ENCODE measurements at regions not wholly inside any gene's neighbourhood (a gene's known extent, or its start where the extent isn't known, plus 50 kb on each side); places are given as distances from the start of the nearest gene placed in this dataset.
"Not testable (repeated sequence)": the region's sequence is repeated elsewhere in the genome, so short reads cannot be mapped to it uniquely, and the experiment has no call there.

DNA sequence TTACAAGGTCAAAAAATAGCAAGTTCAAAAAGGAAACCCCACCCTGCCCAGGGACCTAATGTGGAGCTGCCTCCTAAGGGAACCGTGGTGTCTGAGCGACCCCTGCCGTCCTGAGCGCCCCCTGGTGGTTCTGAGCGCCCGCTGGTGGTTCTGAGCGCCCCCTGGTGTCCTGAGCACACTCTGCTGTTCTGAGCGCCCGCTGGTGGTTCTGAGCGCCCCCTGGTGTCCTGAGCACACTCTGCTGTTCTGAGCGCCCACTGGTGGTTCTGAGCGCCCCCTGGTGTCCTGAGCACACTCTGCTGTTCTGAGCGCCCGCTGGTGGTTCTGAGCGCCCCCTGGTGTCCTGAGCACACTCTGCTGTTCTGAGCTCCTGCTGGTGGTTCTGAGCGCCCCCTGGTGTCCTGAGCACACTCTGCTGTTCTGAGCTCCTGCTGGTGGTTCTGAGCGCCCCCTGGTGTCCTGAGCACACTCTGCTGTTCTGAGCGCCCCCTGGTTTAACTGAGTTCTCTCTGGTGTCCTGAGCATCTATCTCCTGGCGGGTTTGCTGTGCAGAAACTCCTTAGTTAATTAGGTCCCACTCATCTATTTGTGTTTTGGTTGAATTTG is 1137.5 kb downstream of the TMEM121 start:
- not testable (repeated sequence) for DNase-seq (ENCODE audit: low read depth)

GRCh38 chr14:106665814-106666213 is 1139.4 kb downstream of the TMEM121 start:
- DNase-seq (ENCODE audit: low read depth) = no peak

- no peak for DNase-seq (ENCODE audit: low read depth)
Observed at GRCh38 chr14:106666341-106666740, 1140.0 kb downstream of the TMEM121 start.

DNA sequence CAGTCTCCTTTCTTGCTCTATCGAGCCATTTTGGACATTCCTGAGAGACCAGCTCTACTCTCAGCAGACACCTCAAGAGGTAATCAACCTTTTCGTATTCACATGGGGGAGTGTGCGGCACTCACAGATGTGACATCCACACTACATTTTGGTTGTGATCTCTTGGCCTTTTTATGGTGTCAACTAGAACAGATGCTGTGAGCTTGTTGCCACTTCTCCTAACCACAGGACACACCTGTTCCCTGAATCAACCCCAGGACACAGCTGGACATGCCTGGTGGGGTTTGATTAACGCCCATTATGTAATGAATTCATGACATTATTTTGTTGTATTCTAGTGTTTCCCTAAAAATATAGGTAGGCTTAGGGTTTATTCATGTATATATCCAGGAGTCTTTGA is 1143.6 kb downstream of the TMEM121 start:
- DNase-seq (ENCODE audit: low read depth) = no peak

DNA sequence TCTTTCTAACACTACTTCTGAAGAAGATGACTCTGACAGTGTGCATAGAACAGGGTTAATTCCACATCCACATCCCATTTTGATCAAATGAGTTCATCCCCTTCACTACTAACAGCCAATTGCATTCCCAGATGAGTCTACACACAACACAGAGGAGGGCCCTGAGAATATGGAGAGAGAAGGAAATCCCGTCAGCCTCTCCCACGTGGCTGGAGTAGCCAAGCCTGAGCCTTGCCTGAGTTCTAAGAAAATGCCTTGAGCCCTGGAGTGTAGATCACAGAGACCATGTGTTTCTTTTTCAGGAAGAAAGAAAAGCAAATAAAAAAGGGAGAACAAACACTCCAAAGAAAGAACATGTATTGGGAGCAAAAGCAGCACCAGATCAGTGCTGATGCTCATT is 1147.7 kb downstream of the TMEM121 start:
- not testable (repeated sequence) for DNase-seq (ENCODE audit: low read depth)

DNA sequence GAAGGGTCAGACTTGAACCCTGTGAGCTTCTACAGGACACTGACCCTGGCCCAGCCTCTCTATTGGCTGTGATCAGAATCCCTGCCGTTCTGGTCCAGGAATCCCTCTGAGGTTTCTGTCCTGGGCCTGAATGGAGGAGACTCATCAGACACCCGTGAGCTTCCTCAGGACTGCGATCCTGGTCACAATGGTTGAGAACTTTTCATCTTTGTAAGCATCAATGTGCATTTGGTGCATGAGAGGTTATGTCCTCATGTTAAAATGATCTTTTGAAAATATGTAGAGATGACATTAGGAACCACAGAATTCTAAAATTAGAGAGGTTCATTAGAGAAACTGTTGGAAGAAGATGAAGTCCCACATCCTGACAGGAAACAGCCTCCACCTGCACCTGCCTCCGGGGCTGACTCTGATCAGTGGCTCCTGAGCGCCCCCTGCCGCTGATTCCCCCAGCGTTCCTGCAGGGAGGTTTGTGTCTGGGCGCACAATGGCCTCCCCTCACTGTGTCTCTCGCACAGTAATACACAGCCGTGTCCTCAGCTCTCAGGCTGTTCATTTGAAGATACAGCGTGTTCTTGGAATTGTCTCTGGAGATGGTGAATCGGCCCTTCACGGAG is 1148.2 kb downstream of the TMEM121 start:
- not testable (repeated sequence) for DNase-seq (ENCODE audit: low read depth)

GRCh38 chr14:106675716-106676115 is 1149.3 kb downstream of the TMEM121 start:
- DNase-seq (ENCODE audit: low read depth) = not testable (repeated sequence)

DNA sequence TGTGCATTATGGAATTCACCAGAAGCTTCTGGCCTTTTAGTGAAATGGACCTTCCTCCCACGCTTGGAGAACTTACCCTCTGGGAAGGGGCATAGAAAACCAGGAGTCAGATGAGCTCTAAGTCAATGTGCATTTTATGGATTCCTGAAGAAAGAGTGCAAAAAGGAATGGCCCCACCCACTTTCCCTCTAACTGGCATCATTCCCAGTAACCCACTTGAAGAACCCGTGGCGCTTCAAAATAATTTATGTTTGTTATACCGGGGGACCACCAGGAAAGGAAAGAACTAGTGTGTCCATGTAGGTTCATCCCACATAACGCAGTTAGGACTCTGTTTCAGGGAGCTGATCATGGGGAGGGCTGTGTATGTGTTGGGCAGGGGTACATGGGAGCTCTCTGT is 1153.4 kb downstream of the TMEM121 start:
- no peak for DNase-seq (ENCODE audit: low read depth)

DNA sequence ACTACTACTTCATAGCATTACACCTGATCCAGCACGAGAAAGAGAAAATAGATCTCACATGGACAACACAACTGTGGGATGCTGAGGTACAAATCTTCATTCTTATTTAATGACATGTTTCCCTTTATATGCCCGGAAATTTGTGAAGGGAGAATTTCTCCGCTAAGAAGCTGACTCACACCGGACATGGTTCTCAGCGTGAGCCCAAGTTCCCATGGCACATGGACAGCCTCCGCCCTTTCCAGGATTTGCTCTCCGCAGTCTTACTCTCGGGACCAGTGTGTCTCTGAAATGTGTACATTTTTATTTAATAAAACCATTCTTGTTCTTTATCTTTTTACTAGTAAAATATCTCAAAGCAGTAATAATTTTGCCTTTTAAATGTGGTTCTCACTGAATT is 1154.8 kb downstream of the TMEM121 start:
- no peak for DNase-seq (ENCODE audit: low read depth)

DNA sequence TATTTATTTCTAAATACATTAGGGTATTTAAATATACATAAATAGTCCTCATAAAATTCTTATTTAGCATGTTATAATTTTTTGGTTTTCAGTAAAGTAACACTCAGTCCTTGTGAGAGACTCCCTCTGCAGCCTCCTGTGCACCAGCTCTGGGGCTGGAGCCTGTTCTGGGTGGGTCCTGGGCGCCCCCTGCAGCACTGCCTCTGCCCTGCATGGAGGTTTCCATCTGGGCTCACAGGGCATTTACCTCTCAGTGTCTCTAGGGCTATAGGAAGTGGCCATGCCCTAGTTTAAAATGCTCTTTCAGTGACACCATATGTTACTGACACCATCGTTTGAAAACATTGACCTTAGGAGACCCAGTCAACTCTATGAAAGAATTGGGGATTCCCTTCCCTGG is 1155.2 kb downstream of the TMEM121 start:
- no peak for DNase-seq (ENCODE audit: low read depth)

GRCh38 chr14:106683631-106684030 is 1157.2 kb downstream of the TMEM121 start:
- no peak for DNase-seq (ENCODE audit: low read depth)

DNA sequence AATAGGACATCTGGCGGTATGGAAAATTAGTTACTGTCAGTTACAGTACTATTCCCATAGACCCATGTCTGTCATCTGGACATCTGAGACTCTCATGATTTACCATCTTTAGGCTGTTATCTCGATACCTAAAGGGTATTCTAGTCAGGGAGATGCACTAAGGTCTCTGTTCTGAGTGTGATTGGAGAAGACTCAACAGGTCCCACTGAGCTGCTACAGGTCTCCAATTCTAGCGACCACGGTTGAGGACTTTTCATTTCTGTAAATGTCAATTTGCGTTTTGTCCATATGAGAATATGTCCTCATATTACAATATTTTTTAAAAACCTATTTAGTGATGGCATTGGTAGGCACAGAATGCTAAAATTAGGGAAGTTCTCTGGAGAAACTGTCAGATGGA is 1160.2 kb downstream of the TMEM121 start:
- no peak for DNase-seq (ENCODE audit: low read depth)

DNA sequence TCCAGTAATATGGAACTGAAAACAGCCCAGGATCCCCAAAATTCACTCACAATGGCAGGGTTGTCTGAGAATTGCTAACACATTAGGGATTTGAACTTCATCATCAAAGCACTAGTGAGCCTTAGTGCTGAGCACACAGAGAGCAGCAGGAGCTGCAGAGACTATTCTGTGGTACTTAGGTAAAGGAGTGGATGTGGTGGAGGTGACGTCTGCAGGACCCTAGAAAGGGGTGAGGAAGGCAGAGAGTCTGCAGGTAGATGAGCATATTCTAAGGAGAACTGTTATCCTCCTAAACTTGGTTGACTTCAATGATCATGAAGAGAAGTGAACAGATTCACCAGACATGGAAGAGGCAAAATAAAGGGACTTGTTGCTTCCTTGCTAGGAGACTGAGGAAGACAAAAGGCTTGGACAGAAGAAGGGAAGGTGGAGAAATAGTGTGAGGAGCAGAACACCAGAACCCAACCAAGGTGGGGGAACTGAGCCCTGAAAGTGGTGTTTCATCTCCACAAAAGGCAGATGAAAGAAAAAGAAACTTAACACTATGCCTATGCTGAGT is 1164.0 kb downstream of the TMEM121 start:
- DNase-seq (ENCODE audit: low read depth) = no peak

DNA sequence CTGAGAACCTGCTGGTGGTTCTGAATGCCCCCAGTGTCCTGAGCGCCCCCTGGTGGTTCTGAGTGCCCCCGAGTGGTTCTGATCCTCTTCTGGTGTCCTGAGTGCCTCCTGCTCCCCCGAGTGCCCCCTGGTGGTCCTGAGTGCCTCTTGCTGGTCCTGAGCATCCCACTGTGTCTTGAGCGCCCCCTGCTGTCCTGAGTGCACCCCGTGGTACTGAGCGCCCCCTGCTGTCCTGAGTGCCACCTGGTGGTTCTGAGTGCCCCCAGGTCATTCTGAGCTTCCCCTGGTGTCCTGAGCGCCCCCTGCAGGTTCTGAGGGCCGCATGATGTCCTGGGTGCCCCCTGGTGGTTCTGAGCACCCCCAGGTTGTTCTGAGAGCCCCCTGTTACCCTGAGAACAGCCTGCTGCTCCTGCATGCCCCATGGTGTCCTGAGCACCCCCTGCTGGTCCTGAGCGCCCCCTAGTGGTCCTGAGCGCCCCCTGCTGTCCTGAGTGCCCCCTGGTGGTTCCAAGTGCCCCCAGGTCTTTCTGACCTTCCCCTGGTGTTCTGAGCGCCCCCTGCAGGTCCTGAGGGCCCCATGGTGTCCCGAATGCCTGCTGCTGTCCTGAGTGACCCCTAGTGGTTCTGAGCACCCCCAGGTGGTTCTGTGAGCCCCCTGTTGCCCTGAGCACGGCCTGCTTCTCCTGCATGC is 1165.4 kb downstream of the TMEM121 start:
- no peak for DNase-seq (ENCODE audit: low read depth)

- DNase-seq (ENCODE audit: low read depth) = no peak
Observed at GRCh38 chr14:106694638-106695393, 1168.4 kb downstream of the TMEM121 start.

DNA sequence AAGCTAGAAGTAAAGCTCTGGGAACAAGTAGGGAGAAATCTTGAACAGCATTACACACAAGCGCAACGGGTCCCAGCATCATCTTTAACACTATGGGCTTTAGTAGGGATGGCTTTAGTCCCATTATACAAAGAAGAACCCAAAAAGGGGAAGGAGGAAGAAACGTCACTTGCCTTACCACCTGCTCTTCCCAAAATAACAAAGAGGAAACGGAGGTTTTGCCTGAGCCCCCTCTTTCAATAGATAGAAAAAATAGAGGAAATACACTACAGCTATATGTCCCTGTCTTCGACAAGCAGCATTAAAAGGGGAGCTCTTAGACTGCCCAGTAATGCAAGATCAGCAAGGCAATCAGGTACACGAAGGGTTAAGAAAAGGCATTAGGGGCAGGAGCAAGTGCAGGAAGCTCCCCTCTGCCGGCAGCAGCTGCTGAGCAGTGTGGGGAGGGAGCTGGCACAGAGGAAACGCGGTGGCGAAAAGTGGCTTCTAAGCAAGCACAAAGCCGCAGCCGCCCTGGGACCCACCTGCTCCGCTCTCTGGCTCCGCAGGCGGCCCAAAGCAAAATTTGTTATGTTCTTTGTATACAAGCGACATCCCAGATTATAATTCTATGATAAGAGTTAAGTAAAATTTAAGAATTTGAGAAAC is 1172.4 kb downstream of the TMEM121 start:
- DNase-seq (ENCODE audit: low read depth) = not testable (repeated sequence)

DNA sequence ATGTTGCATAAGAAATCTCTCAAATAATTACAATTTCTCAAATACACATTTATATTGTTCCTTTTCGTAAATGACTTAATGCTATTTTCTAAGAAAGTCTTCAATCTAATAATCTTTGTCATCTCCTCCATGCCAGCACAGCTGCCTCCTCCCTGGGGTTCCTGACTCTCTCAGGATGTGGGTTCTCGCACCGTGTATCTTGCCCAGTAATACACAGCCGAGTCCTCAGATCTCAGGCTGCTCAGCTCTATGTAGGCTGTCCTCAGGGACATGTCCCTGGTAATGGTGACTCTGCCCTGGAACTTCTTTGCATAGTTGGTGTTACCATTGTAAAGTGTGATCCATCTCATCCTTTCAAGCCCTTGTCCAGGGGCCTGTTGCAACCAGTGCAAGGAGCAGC is 1177.3 kb downstream of the TMEM121 start:
- not testable (repeated sequence) for DNase-seq (ENCODE audit: low read depth)

- DNase-seq (ENCODE audit: low read depth) = not testable (repeated sequence)
Observed at GRCh38 chr14:106706488-106706887, 1180.1 kb downstream of the TMEM121 start.

GRCh38 chr14:106710187-106710586 is 1183.8 kb downstream of the TMEM121 start:
- DNase-seq (ENCODE audit: low read depth) = not testable (repeated sequence)

GRCh38 chr14:106712513-106712912 is 1186.1 kb downstream of the TMEM121 start:
- not testable (repeated sequence) for DNase-seq (ENCODE audit: low read depth)
